SK-N-SH treated with all-trans-retinoic acid at 6 μM for 48 hours (cell line): ENCODE measurements at regions not wholly inside any gene's neighbourhood (a gene's known extent, or its start where the extent isn't known, plus 50 kb on each side); places are given as distances from the start of the nearest gene placed in this dataset.

Source experiments
- PATZ1 ChIP-seq: fragments of 250-450 bp; sonication (Bioruptor Pico); IDR thresholded peaks from 2 replicates; pipeline ENCODE4 v1.8.0; 2020; ENCODE audit warnings: mild to moderate bottlenecking, moderate library complexity, borderline replicate concordance
- PPARA ChIP-seq: fragments of 250-450 bp; sonication (Bioruptor Pico); IDR thresholded peaks from 2 replicates; pipeline ENCODE4 v1.5.0; 2020; ENCODE audit warnings: mild to moderate bottlenecking, borderline replicate concordance
- RARB ChIP-seq: fragments of 250-450 bp; sonication (Bioruptor Pico); IDR thresholded peaks from 2 replicates; pipeline ENCODE4 v1.8.0; 2021; ENCODE audit warnings: mild to moderate bottlenecking, moderate library complexity
- TOX ChIP-seq: fragments of 250-450 bp; sonication (Bioruptor Pico); IDR thresholded peaks from 2 replicates; pipeline ENCODE4 v1.8.0; 2021; ENCODE audit warnings: mild to moderate bottlenecking, moderate library complexity, borderline replicate concordance
- ZC3H10 ChIP-seq: fragments of 250-450 bp; sonication (Bioruptor Pico); IDR thresholded peaks from 2 replicates; pipeline ENCODE4 v1.5.1; 2021; ENCODE audit warnings: mild to moderate bottlenecking, moderate library complexity
- TF ChIP-seq, protein P1 (sequence below): fragments of 250-450 bp; sonication (Bioruptor Pico); IDR thresholded peaks from 2 replicates; pipeline ENCODE4 v1.5.1; 2020; ENCODE audit warnings: low read depth, mild to moderate bottlenecking, moderate library complexity

DNA sequence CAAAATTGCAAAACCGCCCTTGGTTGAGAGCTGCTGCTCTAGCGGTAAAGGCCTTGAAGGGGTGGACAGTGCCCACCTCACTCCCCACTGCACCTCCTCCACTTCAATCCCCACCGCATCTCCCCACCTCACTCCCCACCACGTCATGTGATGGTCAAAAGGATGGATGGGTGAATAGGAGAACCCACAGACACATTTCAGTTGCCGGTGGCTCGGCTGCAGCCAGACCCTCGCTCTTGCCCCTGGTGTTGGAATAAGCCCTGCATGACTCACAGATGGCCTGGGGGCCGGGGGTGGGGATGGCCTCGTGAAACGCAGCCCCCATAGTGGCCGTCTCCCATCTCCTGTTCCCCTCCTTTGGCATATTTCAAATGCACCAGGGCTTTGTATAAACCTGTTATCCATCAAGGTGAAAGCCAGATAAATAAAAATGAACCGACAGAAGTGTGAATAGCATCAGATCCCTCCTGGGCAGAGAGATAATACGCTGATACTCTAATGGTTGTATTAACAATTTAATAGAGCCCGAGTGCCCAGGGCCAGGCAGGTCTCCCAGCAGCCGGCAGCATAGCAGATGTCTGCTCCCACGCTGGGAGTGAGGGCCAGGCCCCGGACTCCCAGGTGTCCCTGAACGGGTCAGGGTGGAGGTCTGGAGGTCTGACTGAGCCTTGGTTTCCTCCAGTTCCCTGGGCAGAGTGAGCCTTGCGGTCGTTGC is 300.3 kb downstream of the NPHP4 start:
- TF ChIP-seq PATZ1 (CRISPR knock-in tag) (no peak), ZC3H10 (CRISPR knock-in tag) (no peak), RARB (no peak), PPARA (no peak), TOX (no peak)
- TF ChIP-seq, protein P1, sequence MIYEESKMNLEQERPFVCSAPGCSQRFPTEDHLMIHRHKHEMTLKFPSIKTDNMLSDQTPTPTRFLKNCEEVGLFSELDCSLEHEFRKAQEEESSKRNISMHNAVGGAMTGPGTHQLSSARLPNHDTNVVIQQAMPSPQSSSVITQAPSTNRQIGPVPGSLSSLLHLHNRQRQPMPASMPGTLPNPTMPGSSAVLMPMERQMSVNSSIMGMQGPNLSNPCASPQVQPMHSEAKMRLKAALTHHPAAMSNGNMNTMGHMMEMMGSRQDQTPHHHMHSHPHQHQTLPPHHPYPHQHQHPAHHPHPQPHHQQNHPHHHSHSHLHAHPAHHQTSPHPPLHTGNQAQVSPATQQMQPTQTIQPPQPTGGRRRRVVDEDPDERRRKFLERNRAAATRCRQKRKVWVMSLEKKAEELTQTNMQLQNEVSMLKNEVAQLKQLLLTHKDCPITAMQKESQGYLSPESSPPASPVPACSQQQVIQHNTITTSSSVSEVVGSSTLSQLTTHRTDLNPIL (CRISPR knock-in tag): no peak
